HFF-Myc (cell line): ENCODE measurements at regions not wholly inside any gene's neighbourhood (a gene's known extent, or its start where the extent isn't known, plus 50 kb on each side); places are given as distances from the start of the nearest gene placed in this dataset.
"Not testable (repeated sequence)": the region's sequence is repeated elsewhere in the genome, so short reads cannot be mapped to it uniquely, and the experiment has no call there.

Experiments used
- DNase-seq: peaks from one replicate; pipeline ENCODE4 v3.0.0-alpha.2; 2011; ENCODE audit warnings: low read depth; ENCODE audit errors: extremely low read depth
- H3K4me3 ChIP-seq: replicated peaks from 2 replicates; pipeline ENCODE4 v1.5.1; 2011; ENCODE audit warnings: low read depth, mild to moderate bottlenecking, control low read depth, low read length
- CTCF ChIP-seq: IDR thresholded peaks from 2 replicates; pipeline ENCODE4 v1.5.1; 2012; ENCODE audit warnings: mild to moderate bottlenecking, low read depth, low read length, control low read depth; ENCODE audit errors: missing control alignments

GRCh38 chr4:26253968-26254367, 66.8 kb upstream of the RBPJ start:
- H3K4me3 ChIP-seq: no peak overlapping the region
- no peak for TF ChIP-seq CTCF
- DNase-seq: no peak

GRCh38 chr4:26255989-26256388, 64.8 kb upstream of the RBPJ start:
- DNase-seq: peak; percentile 52
- TF ChIP-seq CTCF: no peak
- H3K4me3 ChIP-seq: no peak overlapping the region

- not testable (repeated sequence) for H3K4me3 ChIP-seq, DNase-seq
Observed at GRCh38 chr4:26257444-26257843, 63.4 kb upstream of the RBPJ start.

GRCh38 chr4:26257850-26258249, 63.0 kb upstream of the RBPJ start:
- no peak overlapping the region for H3K4me3 ChIP-seq
- DNase-seq: no peak
- TF ChIP-seq CTCF: no peak

- no peak overlapping the region for H3K4me3 ChIP-seq
- no peak for TF ChIP-seq CTCF
- DNase-seq: no peak
Observed at GRCh38 chr4:26260571-26260970, 60.2 kb upstream of the RBPJ start.

GRCh38 chr4:26261405-26261804, 59.4 kb upstream of the RBPJ start:
- H3K4me3 ChIP-seq: no peak overlapping the region
- TF ChIP-seq CTCF: no peak
- no peak for DNase-seq

- no peak for TF ChIP-seq CTCF
- no peak overlapping the region for H3K4me3 ChIP-seq
- DNase-seq: no peak
Observed at GRCh38 chr4:26263165-26263564, 57.6 kb upstream of the RBPJ start.

- no peak for DNase-seq
- no peak overlapping the region for H3K4me3 ChIP-seq
- TF ChIP-seq CTCF: no peak
Observed at GRCh38 chr4:26264109-26264508, 56.7 kb upstream of the RBPJ start.
